Osteoblast (primary cell): ENCODE measurements at regions not wholly inside any gene's neighbourhood (a gene's known extent, or its start where the extent isn't known, plus 50 kb on each side); places are given as distances from the start of the nearest gene placed in this dataset.
A peak's percentile ranks its signal among the peaks of the same experiment; 100 is the strongest.

ENCODE experiments used
- DNase-seq: peaks from one replicate; pipeline ENCODE4 v3.0.0; 2011; ENCODE audit warnings: low spot score, mixed read lengths; ENCODE audit not compliant: insufficient read length; ENCODE audit errors: missing footprints
- H2AFZ ChIP-seq: 2 replicates; pipeline ENCODE4 v1.6.0; 2011; ENCODE audit warnings: mild to moderate bottlenecking, low read length
- H3K27ac ChIP-seq: 2 replicates; pipeline ENCODE4 v1.5.1; 2011; ENCODE audit warnings: mild to moderate bottlenecking, low read depth, low read length, moderate library complexity
- H3K27me3 ChIP-seq: 2 replicates; pipeline ENCODE4 v1.6.0; 2012; ENCODE audit warnings: mild to moderate bottlenecking, control low read depth, inconsistent platforms, low read length, moderate library complexity; ENCODE audit not compliant: insufficient read depth
- H3K36me3 ChIP-seq: 2 replicates; pipeline ENCODE4 v1.5.1; 2011; ENCODE audit warnings: mild to moderate bottlenecking, low read length, control low read depth, moderate library complexity; ENCODE audit not compliant: insufficient read depth
- H3K4me1 ChIP-seq: 2 replicates; pipeline ENCODE4 v1.5.1; 2011; ENCODE audit warnings: mild to moderate bottlenecking, low read length, control low read depth, moderate library complexity; ENCODE audit not compliant: insufficient read depth
- H3K4me2 ChIP-seq: 2 replicates; pipeline ENCODE4 v1.6.0; 2011; ENCODE audit warnings: mild to moderate bottlenecking, low read length; ENCODE audit not compliant: insufficient read depth
- H3K4me3 ChIP-seq: fragments of 200-600 bp; sonication (generic); 3 replicates; pipeline ENCODE4 v1.5.1; 2012; ENCODE audit warnings: mild to moderate bottlenecking, low read length, inconsistent platforms; ENCODE audit not compliant: insufficient read depth
- H3K79me2 ChIP-seq: 2 replicates; pipeline ENCODE4 v1.6.0; 2012; ENCODE audit warnings: mild to moderate bottlenecking, low read length, control low read depth, inconsistent platforms; ENCODE audit not compliant: insufficient read depth
- H3K9me3 ChIP-seq: 2 replicates; pipeline ENCODE4 v1.5.1; 2011; ENCODE audit warnings: low read depth, low read length, control low read depth
- H4K20me1 ChIP-seq: 2 replicates; pipeline ENCODE4 v1.6.0; 2012; ENCODE audit warnings: mild to moderate bottlenecking, low read length, control low read depth; ENCODE audit not compliant: insufficient read depth
- CTCF ChIP-seq: IDR thresholded peaks from 2 replicates; pipeline ENCODE4 v1.5.1; 2011; ENCODE audit warnings: mild to moderate bottlenecking, low read depth, low read length, moderate library complexity; ENCODE audit errors: extremely low read depth

- Histone ChIP-seq H3K27ac (peak overlapping the region; percentile 74), H3K36me3 (no peaks in the 10 kb centered on the region), H3K79me2 (no peaks in the 10 kb centered on the region), H2AFZ (no peak overlapping the region), H3K4me1 (peaks cover 26% of the 10 kb centered on the region), H3K27me3 (peaks cover 8% of the 10 kb centered on the region), H3K4me3 (no peak overlapping the region), H3K4me2 (no peak overlapping the region), H4K20me1 (no peaks in the 10 kb centered on the region), H3K9me3 (no peaks in the 10 kb centered on the region)
- no peak for TF ChIP-seq CTCF
- DNase-seq = no peak
Measured at GRCh38 chr2:106982350-106982749, 96.4 kb upstream of the ST6GAL2 start.

- no peaks in the 10 kb centered on the region for H3K9me3 ChIP-seq
- H4K20me1 ChIP-seq = no peaks in the 10 kb centered on the region
- no peaks in the 10 kb centered on the region for H3K79me2 ChIP-seq
- H3K4me2 ChIP-seq = peak overlapping the region; percentile 23
- H3K36me3 ChIP-seq = no peaks in the 10 kb centered on the region
- no peak for DNase-seq
- peaks cover 19% of the 10 kb centered on the region for H3K4me1 ChIP-seq
- peaks cover 18% of the 10 kb centered on the region for H3K27me3 ChIP-seq
- no peak for TF ChIP-seq CTCF
- H3K4me3 ChIP-seq = no peak overlapping the region
- H2AFZ ChIP-seq = no peak overlapping the region
- H3K27ac ChIP-seq = peak overlapping the region; percentile 74
Measured at GRCh38 chr2:106983305-106983704, 97.3 kb upstream of the ST6GAL2 start.

GRCh38 chr2:106988361-106988760, 102.4 kb upstream of the ST6GAL2 start:
- no peak for DNase-seq
- Histone ChIP-seq H3K27me3 (peaks cover 25% of the 10 kb centered on the region), H2AFZ (no peak overlapping the region)

GRCh38 chr2:106990297-106990696, 104.3 kb upstream of the ST6GAL2 start:
- Histone ChIP-seq H3K27me3 (peaks cover 42% of the 10 kb centered on the region), H4K20me1 (no peaks in the 10 kb centered on the region), H3K9me3 (no peaks in the 10 kb centered on the region), H3K27ac (peak overlapping the region; percentile 52), H3K4me2 (peak overlapping the region; percentile 30), H3K79me2 (no peaks in the 10 kb centered on the region), H3K4me3 (no peak overlapping the region), H3K36me3 (no peaks in the 10 kb centered on the region), H3K4me1 (peaks cover 13% of the 10 kb centered on the region), H2AFZ (no peak overlapping the region)
- TF ChIP-seq CTCF = no peak
- peak; percentile 70 for DNase-seq

More at GRCh38 chr2:106988361-106988760, 102.4 kb upstream of the ST6GAL2 start:
- Histone ChIP-seq H3K79me2 (no peaks in the 10 kb centered on the region), H3K27ac (no peak overlapping the region), H4K20me1 (no peaks in the 10 kb centered on the region), H3K4me3 (no peak overlapping the region), H3K4me1 (peaks cover 18% of the 10 kb centered on the region), H3K4me2 (no peak overlapping the region), H3K36me3 (no peaks in the 10 kb centered on the region), H3K9me3 (no peaks in the 10 kb centered on the region)
- TF ChIP-seq CTCF = no peak
